Pancreas (tissue), 10 donors: ENCODE measurements at regions not wholly inside any gene's neighbourhood (a gene's known extent, or its start where the extent isn't known, plus 50 kb on each side); places are given as distances from the start of the nearest gene placed in this dataset.

ENCODE experiments used
- ATAC-seq, 4 donors: fragments of 200-7000 bp; cut with Tn5 transposase; one replicate each; pipeline versions ENCODE4 v1.8.0 to v1.9.1; 2020; ENCODE audit warnings: mild to moderate bottlenecking in 4 of 4, moderate library complexity in 4 of 4
- DNase-seq, 6 donors: peaks; one replicate each; pipeline ENCODE4 v3.0.0-alpha.2; 2020
- FAIRE-seq: peaks from 2 replicates; lab custom pipeline; 2012; peaks lifted over from hg19 to GRCh38; lab: Jason Lieb, UNC
- H3K27ac ChIP-seq, 4 donors: fragments of 200-600 bp; sonication (generic); 1 replicate in 3 of 4; 2 replicates in 1 of 4; pipeline versions ENCODE4 v1.5.0 to v1.8.0; 2020
- H3K27me3 ChIP-seq, 4 donors: fragments of 200-600 bp; one replicate each; pipeline ENCODE4 v1.8.0; 2021
- H3K36me3 ChIP-seq, 3 donors: fragments of 200-600 bp; sonication (generic) in 1 of 3; one replicate each; pipeline versions ENCODE4 v1.5.0 to v1.8.0; 2020 to 2021
- H3K4me1 ChIP-seq, 3 donors: fragments of 200-600 bp; one replicate each; pipeline ENCODE4 v1.8.0; 2021
- H3K4me3 ChIP-seq, 4 donors: fragments of 200-600 bp; sonication (generic) in 2 of 4; one replicate each; pipeline versions ENCODE4 v1.5.0 to v1.8.0; 2020 to 2021
- H3K9me3 ChIP-seq, 4 donors: fragments of 200-600 bp; one replicate each; pipeline ENCODE4 v1.8.0; 2021
- WGBS, 2 donors: extraction: QIAGEN DNeasy Blood & Tissue Kit; methylation state at CpG; one replicate each; pipeline ENCODE4 v1.1.7; 2013; 5-methylcytosine and 5-hydroxymethylcytosine counted together
- intact Hi-C, 3 donors: fragments of 100-400 bp; cut with DNase I; formaldehyde crosslinking; loops; one replicate each; pipeline versions ENCODE4 v1.11.1 to v1.14.2; 2022
- TF ChIP-seq, protein P1 (sequence below), 4 donors: fragments of 200-600 bp; sonication (generic) in 3 of 4; IDR thresholded peaks; one replicate each; pipeline versions ENCODE4 v1.5.0 to v1.8.0; 2021; ENCODE audit warnings: antibody characterized with exemption in 4 of 4
- donor health status: healthy with polysubstance abuse.
- donor health status: DM: no; HTN: no; CAD: no; lungs with moderate emphysema.
- donor health status: DM: no; HTN: no; CAD: no.
- donor health status: control.
- donor health status: control.
- donor health status: Bipolar disorder and iron deficiency.
- donor health status: DM: yes; HTN: yes; CAD: no.
- donor health status: DM: no; HTN: no; CAD: no.
- donor health status: DM: no; HTN: no; CAD: no.
- donor health status: DM: yes; HTN: yes; CAD: no.

DNA sequence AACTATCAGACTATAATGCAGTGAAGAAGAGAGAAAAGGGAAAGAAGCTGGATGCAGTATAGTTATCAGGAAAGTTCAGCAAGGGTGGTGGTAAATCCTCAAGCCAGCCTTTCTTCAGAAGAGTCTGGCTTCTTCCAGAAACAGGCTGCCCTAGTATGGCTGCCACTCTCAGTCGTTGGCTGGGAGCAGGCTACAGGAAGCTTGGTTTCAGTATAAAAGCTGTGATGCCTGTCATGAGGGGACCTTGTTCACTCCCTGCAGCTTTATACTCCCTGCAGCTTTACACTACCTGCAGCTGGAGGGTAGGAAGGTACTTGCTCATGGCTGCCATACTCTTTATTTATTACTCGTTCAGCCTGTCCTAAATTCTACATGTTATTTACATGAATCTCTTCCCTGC lies 63.3 kb upstream of the ARHGAP18 start:
- no peak for FAIRE-seq
- DNase-seq, result no peak
- TF ChIP-seq, protein P1, sequence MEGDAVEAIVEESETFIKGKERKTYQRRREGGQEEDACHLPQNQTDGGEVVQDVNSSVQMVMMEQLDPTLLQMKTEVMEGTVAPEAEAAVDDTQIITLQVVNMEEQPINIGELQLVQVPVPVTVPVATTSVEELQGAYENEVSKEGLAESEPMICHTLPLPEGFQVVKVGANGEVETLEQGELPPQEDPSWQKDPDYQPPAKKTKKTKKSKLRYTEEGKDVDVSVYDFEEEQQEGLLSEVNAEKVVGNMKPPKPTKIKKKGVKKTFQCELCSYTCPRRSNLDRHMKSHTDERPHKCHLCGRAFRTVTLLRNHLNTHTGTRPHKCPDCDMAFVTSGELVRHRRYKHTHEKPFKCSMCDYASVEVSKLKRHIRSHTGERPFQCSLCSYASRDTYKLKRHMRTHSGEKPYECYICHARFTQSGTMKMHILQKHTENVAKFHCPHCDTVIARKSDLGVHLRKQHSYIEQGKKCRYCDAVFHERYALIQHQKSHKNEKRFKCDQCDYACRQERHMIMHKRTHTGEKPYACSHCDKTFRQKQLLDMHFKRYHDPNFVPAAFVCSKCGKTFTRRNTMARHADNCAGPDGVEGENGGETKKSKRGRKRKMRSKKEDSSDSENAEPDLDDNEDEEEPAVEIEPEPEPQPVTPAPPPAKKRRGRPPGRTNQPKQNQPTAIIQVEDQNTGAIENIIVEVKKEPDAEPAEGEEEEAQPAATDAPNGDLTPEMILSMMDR (IDR thresholded peaks at IDR 0.05), result no peak
- intact Hi-C loops, result no loop called here
- Histone ChIP-seq H3K36me3 (no peaks in the 10 kb centered on the region), H3K27me3 (peaks cover 0 to 4% (median 0%) of the 10 kb centered on the region in 4 donors), H3K4me3 (no peak overlapping the region), H3K9me3 (no peaks in the 10 kb centered on the region), H3K4me1 (no peaks in the 10 kb centered on the region), H3K27ac (no peak overlapping the region)
- no peak for ATAC-seq
- 47 to 51% methylated on average over 2 of the region's 2 CpGs for WGBS, 2 donors

DNA sequence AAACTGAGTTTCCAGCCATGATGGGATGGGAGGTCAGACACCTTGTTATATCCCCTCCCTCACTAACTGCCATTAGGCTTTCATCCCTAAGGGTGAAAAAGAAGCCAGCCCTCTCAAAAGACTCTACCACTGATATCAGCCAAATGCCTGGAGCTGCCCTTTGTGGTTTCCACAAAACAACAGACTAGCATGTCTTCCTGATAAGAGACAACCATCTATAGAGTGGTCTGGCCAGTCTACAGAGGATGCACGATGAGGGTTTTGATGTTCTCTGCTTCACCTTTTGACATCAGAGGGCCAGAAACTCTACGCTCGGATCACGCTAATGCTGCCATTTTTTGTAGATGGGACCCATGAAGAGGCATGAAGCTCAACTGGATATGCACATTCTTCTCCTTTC lies 61.7 kb upstream of the ARHGAP18 start:
- intact Hi-C loops, result no loop called here
- DNase-seq (no peak), FAIRE-seq (no peak), ATAC-seq (no peak)
- Histone ChIP-seq H3K27me3 (peaks cover 0 to 8% (median 0%) of the 10 kb centered on the region in 4 donors), H3K27ac (no peak overlapping the region), H3K9me3 (no peaks in the 10 kb centered on the region), H3K36me3 (no peaks in the 10 kb centered on the region), H3K4me1 (no peaks in the 10 kb centered on the region), H3K4me3 (no peak overlapping the region)
- TF ChIP-seq, protein P1 (IDR thresholded peaks at IDR 0.05), result no peak
- WGBS, 2 donors, result 79 to 86% methylated on average over 4 of the region's 4 CpGs

DNA sequence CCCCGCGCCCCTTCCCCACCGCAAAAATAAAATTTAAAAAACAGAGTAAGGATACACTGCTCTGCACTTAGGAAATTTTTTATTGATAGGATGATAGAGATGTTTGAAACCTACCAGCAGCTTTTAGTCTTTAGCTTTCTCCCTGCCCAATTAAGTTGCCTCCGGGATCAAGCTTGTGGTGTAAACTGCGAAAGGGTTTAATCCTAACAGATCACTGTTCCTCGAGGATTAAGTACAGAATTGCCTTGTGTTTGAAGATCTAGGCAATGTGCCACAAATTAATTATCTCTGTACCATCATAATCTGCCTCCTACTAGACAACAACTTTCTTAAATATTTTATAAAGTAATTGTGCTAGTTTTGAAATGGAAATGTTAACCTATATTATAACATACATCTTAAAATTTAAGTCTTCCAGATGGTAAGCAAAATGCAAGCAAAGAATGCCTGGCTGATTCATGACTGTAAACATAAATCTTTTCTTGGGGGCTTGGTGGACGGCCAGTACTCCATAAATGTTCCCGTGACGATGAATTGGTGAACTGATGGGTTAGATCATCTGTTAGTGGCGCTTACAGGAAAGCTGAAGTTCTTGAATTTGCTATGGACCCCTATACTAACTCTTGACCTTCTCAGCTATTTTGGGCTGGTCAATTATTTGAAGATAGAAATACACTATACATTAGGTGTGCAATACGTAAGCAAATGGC lies 58.0 kb upstream of the ARHGAP18 start:
- DNase-seq (no peak), FAIRE-seq (no peak), ATAC-seq (no peak)
- no peaks in the 10 kb centered on the region for H3K9me3 ChIP-seq
- intact Hi-C loops, result no loop called here
- 61 to 62% methylated on average over 11 of the region's 11 CpGs for WGBS, 2 donors
- no peaks in the 10 kb centered on the region for H3K4me1 ChIP-seq
- TF ChIP-seq, protein P1 (IDR thresholded peaks at IDR 0.05), result no peak
- H3K4me3 ChIP-seq, result no peak overlapping the region
- H3K27me3 ChIP-seq, result peaks cover 0 to 17% (median 0%) of the 10 kb centered on the region in 4 donors
- H3K27ac ChIP-seq, result no peak overlapping the region
- no peaks in the 10 kb centered on the region for H3K36me3 ChIP-seq

DNA sequence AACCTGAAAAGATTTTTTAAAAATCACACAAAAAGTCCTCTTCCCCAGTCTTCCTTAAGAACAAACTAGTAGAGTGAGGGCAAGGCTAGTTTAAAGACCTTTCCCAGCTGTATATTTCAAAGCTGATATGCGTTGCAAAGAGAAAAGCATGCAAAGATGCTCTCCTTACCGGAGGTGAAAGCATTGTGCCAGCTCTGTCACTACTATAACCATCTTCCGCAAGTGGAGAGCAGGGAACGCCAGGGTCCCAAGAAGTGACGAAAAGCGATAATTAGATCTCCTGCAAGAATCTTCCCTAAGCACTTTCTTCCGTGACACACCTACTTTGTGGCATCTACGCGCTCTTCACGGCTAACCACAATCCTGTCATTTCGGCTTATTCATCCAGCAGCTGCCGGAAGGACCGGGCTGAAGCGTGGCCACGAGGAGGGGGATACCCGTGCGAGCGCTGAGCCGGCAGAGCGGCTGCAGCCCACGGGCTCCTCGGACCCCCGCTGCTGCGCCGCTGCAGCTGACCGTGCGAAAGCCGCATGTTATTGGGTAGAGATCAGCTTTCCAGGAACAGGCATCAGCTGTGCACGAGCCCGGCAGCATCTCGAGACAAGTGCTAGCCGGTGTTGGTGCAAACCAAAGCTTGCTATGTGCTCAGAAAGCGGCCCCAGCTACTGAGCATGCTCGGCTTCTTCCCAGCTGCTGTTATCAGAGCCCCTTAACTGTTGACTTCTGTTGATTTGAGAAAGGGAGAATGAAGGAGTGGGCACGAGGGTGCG lies 57.2 kb upstream of the ARHGAP18 start:
- FAIRE-seq (no peak), ATAC-seq (peak; percentile 40 to 81 (median 74)), DNase-seq (peak in 4 of 6 donors; percentile 13 to 61 (median 25))
- intact Hi-C loops, result no loop called here
- Histone ChIP-seq H3K27me3 (peaks cover 0 to 17% (median 0%) of the 10 kb centered on the region in 4 donors), H3K4me1 (no peaks in the 10 kb centered on the region), H3K36me3 (no peaks in the 10 kb centered on the region), H3K27ac (no peak overlapping the region), H3K9me3 (no peaks in the 10 kb centered on the region), H3K4me3 (peak overlapping the region in 2 of 4 donors; percentile 6 to 42)
- TF ChIP-seq, protein P1 (IDR thresholded peaks at IDR 0.05), result no peak
- 2% methylated on average over 36 of the region's 36 CpGs for WGBS, 2 donors
